DLD1 (cell line): ENCODE measurements at regions not wholly inside any gene's neighbourhood (a gene's known extent, or its start where the extent isn't known, plus 50 kb on each side); places are given as distances from the start of the nearest gene placed in this dataset.
"Not testable (repeated sequence)": the region's sequence is repeated elsewhere in the genome, so short reads cannot be mapped to it uniquely, and the experiment has no call there.

Experiments used
- in situ Hi-C: cut with HindIII; loops from 2 replicates; pipeline ENCODE4 v1.10.0; 2017; ENCODE audit warnings: low sequenced_read_pairs

DNA sequence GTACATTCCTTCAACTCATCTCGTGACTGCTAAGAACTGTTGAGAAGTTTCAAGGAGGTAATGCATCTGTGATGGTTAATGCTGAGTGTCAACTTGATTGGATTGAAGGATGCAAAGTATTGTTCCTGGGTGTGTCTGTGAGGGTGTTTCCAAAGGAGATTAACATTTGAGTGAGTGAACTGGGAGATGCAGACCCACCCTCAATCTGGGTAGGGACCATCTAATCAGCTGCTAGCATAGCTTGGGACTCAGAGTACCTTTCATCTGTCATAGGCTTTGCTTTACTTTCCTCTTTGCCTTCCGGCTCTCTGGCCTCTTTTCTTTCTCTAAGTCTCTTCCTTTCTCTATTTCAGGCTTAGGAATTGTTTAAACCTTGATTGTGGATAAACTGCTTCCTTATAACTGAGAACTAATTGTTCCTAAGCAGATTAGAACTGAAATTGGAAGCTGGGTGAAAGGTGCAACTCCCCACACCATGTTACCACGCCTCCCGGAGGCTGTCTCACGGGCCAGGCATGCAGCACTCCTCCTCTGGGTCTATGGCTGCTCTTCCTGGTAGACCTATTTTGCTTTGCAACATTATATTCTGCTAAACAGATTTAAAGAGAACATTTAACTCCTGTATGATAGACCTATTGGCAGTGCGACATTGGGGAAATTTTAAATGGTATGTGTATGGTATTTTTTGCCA lies 298.2 kb downstream of the CCSER2 start:
- in situ Hi-C loops = no loop called here

DNA sequence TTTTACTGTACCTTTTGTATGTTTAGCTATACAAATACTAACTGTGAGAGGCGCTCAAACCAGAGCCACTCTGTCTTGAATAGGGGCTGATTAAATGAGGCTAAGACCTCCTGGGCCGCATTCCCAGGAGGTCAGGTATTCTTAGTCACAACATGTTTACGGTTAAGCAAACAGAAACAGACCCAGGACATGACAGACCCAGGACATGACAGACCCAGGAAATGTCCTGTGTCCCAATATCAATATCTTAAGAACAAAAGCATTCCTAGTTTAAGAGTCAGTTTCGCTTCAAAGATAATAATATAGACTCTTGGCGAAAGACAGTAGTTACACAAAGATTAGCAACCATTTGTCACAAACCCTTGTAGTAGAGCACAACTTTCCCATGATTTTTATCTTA lies 304.5 kb downstream of the CCSER2 start:
- in situ Hi-C loops = no loop called here

GRCh38 chr10:84634636-84635035 lies 306.2 kb downstream of the CCSER2 start:
- in situ Hi-C loops = no loop called here

- in situ Hi-C loops = not testable (repeated sequence)
Measured at GRCh38 chr10:84650628-84651027, 322.2 kb downstream of the CCSER2 start.

DNA sequence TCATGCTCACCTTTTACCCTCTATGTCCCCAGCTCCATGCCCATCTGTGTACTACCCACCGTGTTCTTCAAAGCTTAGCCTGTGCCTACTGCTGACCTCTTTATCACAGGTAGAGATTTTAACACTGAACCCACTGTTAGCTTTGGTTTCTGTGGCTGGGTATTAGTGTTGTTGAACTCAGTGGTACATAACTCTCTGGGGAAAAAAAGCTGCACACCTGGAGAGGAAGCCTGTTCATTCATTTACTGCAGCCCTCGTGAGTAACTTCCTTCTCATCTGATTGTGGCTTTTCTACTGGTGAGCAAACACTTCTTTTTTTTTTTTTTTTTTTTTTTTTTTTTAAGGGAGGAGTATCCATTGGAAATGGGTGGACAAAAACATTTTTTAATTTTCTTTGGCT lies 326.3 kb downstream of the CCSER2 start:
- in situ Hi-C loops = no loop called here

DNA sequence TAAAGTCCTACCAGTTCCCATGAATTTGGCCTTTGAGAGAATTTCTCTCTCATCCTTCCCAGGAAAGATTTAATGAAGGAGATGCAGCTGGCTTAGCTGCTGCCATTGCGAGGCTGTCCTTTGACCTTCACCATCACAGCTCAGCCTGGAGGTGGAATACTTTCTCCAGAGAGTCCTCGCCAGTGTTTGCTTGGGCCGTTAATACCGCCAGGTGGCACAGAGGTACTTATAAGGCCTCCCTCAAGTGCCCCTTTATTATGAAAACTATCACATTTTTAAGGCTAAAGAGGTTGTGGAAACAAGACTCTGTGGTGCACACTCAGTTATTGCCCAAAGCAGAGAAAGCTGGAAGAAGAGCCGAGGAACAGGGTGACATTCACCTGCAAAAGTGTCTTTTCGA lies 330.6 kb downstream of the CCSER2 start:
- in situ Hi-C loops = no loop called here

DNA sequence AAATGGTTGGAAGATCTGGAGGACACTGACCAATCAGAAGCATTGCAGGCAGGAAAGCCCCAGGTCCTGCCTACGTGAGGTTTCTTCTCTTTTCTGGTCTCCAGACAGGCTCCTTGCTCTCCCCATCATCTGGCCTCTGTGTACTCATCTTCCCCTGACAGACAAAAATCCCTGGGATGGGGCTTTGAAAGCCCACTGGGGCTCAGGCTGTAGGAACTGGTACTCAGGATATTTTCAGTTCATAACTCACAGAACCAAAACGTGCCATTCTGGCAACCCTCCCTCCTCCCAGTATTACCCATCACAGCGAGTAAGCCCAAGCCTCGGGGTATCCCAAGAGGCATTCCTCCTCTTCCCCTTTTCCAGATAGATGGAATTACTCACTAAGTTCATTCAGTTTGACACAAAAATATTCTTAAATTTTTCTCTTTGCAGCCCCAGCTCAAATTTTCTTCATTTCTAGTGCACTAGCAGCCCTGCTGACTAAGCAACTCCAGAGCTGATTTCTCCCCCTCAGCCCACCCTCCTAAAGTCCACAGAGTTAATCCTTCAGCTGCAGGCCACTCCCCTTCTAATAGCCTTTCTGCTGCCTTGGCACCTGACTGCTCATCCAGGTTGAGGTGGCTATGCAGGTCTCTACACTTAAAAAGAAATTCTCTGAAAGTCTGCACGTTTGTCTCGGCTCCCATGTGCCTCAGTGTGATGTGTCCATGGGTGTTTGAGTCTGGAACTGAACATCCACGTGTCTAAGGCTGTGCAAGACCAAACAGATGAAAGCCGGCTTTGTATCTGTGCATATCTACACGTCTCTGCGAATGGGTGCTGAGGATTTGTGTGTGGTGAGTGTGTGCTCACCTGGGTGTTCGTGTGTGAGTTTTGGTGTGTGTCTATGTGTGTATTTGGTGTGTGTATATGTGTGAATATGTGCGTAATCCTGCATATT lies 331.4 kb downstream of the CCSER2 start:
- in situ Hi-C loops = no loop called here

GRCh38 chr10:84660450-84661159 lies 332.2 kb downstream of the CCSER2 start:
- in situ Hi-C loops = no loop called here

GRCh38 chr10:84665211-84665610 lies 336.8 kb downstream of the CCSER2 start:
- in situ Hi-C loops = no loop called here

- in situ Hi-C loops = no loop called here
Measured at GRCh38 chr10:84665883-84666463, 337.6 kb downstream of the CCSER2 start.

GRCh38 chr10:84668186-84668763 lies 339.9 kb downstream of the CCSER2 start:
- in situ Hi-C loops = no loop called here

- in situ Hi-C loops = no loop called here
Measured at GRCh38 chr10:84675060-84675459, 346.7 kb downstream of the CCSER2 start.

GRCh38 chr10:84676536-84676935 lies 348.1 kb downstream of the CCSER2 start:
- in situ Hi-C loops = no loop called here

DNA sequence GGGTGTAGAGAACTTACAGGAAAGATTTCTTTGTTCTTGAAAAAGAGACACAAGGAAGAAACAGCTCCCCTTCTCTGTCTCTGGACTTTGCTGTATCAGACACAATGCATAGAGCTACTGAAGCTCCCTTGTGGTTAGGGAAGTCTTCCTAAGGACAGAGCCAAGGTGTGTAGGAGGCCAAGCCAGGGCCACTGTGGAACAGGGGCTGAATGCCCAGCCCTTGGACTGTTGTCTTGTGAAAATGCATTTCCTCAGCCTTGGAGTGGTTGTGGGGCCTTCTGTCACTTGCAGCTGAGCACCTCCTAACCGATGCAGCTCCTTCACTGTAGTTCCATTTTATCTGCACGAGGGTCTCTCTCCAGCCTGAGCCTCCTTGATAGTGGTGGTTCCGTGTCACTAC lies 353.4 kb downstream of the CCSER2 start:
- in situ Hi-C loops = no loop called here

DNA sequence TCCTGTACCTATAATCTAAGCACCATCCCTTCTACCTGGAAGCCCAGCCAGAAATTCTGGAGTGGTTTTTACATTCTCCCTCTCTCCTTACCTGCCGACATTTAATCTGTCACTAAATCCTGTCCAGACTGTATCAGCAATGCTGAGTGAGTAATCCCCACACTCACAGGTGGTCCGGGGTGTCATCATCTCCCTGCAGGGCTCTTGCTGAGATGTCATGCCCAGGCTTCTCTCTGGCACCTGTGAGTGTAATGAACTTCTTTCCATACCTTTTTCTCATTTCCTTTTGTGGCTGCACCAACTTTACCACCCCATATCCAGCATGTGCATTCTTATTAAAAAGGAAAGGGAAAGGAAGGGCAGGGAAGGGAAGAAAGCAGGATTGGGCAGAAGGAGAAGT lies 355.2 kb downstream of the CCSER2 start:
- in situ Hi-C loops = no loop called here

- in situ Hi-C loops = no loop called here
Measured at GRCh38 chr10:84683980-84684740, 355.8 kb downstream of the CCSER2 start.

- in situ Hi-C loops = no loop called here
Measured at GRCh38 chr10:84685047-84685660, 356.8 kb downstream of the CCSER2 start.

GRCh38 chr10:84693006-84693405 lies 364.6 kb downstream of the CCSER2 start:
- in situ Hi-C loops = no loop called here

DNA sequence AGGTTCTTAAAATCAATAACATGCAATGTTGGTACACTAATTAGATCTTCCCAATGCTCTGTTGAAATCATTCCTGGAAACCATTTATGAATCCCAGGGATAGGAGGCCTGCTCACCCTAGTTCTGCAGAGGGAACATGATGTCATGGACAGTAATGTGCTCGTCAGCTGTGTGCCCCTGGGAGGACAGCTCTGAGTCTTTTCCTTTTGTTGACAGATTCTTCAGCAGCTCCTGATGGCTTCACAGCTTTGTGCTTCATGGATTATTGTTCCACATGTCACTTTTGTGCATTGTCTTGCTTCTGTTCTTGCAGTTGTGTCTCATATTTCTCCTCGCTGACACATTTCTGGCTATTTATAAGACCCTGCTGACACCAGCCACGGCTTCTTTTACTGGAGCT lies 367.5 kb downstream of the CCSER2 start:
- in situ Hi-C loops = no loop called here

GRCh38 chr10:84696610-84697009 lies 368.2 kb downstream of the CCSER2 start:
- in situ Hi-C loops = no loop called here
